GM12865 (cell line): ENCODE measurements at regions not wholly inside any gene's neighbourhood (a gene's known extent, or its start where the extent isn't known, plus 50 kb on each side); places are given as distances from the start of the nearest gene placed in this dataset.

Experiments
- DNase-seq: peaks from one replicate; pipeline ENCODE4 v3.0.0; 2010; ENCODE audit warnings: low read depth
- H3K4me3 ChIP-seq: 2 replicates; pipeline ENCODE4 v1.5.1; 2011; ENCODE audit warnings: mild to moderate bottlenecking, low read depth, low read length, control low read depth
- CTCF ChIP-seq: IDR thresholded peaks from 2 replicates; pipeline ENCODE4 v1.5.1; 2011; ENCODE audit warnings: low read length, control low read depth, low read depth, inconsistent platforms; ENCODE audit not compliant: insufficient read depth; ENCODE audit errors: missing control alignments

DNA sequence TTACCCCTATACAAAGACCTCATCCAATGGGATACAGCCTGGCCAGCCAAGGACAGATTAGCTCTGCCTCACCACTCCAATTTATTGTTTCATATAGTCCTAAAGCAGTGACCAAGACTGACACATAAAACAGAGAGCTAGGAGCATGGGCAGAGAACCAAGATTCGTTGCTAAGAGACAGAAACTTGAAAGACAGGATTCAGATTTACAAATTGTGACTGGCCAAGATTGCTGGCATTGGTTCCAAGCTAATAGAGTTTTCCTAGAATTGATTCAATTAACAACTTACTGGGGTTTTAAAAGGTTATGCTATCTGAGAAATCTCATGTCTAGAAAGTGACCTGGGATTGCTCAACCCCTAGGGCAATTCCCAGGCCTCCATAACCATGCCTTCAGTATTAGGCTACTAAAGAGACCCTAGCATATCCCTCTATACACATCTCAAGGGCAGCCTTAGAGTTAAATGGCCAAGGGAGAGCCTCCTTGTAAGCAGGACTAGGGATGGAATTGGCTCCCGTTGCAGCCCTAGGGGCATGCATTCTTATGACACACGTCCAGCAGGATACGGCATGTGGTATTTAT lies 75.6 kb downstream of the ICOS start:
- no peak for DNase-seq
- no peak for TF ChIP-seq CTCF
- no peak overlapping the region for H3K4me3 ChIP-seq

DNA sequence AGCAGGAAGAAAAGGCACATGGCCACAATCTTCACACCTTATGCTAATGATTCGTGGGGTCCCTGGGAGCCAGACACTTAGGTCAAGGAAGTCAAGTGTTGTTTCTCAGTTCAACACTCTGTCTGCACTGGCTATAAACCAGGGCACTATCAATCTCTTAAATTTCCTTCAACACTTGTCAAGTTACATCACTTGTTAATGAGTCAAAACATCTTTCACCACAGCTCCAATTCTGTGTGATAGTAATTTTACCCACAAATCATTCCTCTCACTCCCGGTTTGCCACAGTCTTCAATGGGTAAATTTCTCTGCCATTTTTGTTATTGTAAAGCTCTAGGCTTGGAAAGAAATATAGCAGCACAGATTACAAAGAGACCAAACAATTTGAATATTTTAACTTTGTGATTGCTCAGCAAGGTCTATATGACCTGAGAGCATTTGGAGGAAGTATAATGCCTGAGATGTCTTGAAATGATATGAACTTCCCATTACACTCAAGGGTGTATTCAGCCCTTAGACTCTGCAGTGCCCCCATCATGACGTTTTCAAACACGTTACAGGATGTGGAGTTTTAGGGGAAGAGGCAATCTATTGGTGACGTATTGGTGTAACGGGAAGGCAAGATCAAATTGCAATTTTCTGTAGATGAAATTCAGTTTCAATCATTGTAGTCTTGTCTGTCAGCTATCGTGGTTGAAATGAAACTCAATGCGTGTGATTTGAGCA lies 78.7 kb downstream of the ICOS start:
- TF ChIP-seq CTCF, result no peak
- no peak overlapping the region for H3K4me3 ChIP-seq
- no peak for DNase-seq

GRCh38 chr2:204018717-204019116 lies 82.2 kb downstream of the ICOS start:
- no peak overlapping the region for H3K4me3 ChIP-seq
- no peak for DNase-seq
- TF ChIP-seq CTCF, result no peak

DNA sequence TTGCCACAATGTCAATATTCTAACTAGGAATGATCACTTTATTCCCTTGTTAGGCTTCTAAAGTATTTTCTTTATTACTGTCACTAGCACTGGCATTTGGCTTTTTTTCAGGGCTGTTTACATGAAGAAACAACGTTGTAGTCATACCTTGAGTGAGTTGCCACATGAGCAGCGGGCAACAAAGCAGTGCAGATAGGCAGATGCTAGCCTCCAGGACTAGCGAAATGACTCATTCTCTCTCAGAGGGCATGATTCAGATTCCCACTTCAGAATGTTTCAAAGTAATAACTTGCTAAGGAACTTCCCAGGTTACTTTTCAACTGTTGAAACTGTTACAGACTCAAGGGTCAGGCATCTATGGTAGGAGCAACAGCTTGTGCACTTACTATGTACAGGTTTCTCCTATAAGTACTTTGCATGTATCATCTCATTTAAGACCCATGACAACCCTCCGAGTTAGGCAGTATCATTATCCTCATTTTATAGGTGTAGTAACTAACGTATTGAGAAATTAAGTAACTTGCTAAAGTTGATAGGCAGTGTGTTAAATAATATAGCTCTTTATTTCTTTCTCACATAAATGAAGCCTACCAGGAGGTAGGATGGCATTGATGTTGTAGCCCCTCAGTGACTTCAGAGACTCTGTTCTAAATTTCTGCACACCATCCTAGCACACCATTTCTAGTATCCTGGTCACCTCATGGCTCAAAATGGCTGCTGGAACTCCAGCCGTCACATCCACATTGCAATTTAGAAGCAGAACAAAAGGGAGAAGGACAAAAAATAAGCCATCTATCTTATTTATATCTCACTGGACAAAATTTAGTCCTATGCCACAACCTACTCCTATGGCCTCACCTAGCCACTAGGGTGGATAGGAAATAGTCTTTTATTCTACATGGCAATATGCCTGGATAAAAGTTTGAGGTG lies 83.3 kb downstream of the ICOS start:
- no peak overlapping the region for H3K4me3 ChIP-seq
- peak; percentile 44 for DNase-seq
- no peak for TF ChIP-seq CTCF

DNA sequence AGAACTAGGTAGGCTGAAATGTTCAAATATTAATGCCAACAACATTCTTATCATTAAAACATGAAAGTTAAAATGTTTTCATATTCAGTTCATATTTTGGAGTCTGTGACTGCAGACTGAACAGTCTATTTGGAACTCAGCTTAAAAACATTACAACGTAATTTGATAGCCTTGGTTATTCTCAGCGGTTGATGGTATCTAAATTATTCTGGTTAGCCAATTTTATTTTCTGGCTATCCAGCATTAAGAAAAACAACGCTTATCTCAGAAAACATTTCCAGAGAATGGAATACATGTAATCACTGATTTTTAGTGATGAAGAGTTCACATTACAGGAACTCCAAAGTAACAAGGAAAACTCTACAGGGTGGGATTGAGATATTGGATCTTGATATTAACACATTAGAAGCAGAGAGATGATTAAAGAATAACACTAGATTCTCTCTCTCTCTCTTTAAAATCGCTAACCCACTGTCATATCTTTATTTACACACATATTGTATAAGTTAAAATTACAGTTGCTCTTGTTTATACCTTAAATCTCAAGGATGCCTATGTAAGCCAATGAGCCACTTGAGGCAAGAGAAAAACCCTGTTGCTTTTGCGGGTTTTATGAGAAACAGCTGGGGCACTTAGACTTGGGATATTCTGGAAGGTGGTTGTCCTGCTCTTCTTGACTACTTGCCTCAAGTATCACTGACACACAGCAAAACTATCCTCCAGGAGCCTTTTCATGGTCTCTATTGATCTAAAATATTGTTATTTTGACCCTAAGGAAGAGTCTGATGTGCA lies 84.9 kb downstream of the ICOS start:
- no peak for TF ChIP-seq CTCF
- DNase-seq, result no peak
- no peak overlapping the region for H3K4me3 ChIP-seq

- no peak for DNase-seq
- no peak overlapping the region for H3K4me3 ChIP-seq
These were observed 86.0 kb downstream of the ICOS start for GRCh38 chr2:204022550-204022949.

More at GRCh38 chr2:204022550-204022949, 86.0 kb downstream of the ICOS start:
- no peak for TF ChIP-seq CTCF
